Hepatocyte (in vitro differentiated cells): ENCODE measurements at regions not wholly inside any gene's neighbourhood (a gene's known extent, or its start where the extent isn't known, plus 50 kb on each side); places are given as distances from the start of the nearest gene placed in this dataset.

Experiments used
- CTCF ChIP-seq: fragments of 200-600 bp; sonication (generic); IDR thresholded peaks from 2 replicates; pipeline ENCODE4 v1.5.1; 2016; ENCODE audit warnings: antibody characterized with exemption, mild to moderate bottlenecking; ENCODE audit not compliant: poor library complexity
- EZH2phosphoT487 ChIP-seq: fragments of 200-600 bp; sonication (generic); IDR thresholded peaks from one replicate; pipeline ENCODE4 v1.6.1; 2018; ENCODE audit warnings: antibody characterized with exemption, mild to moderate bottlenecking, low read depth, moderate library complexity; ENCODE audit not compliant: unreplicated experiment, severe bottlenecking

- TF ChIP-seq CTCF (no peak), EZH2phosphoT487 (no peak)
These were observed 291.9 kb upstream of the FTMT start for GRCh38 chr5:121559832-121560231.
